Neural cell (in vitro differentiated cells): ENCODE measurements at regions not wholly inside any gene's neighbourhood (a gene's known extent, or its start where the extent isn't known, plus 50 kb on each side); places are given as distances from the start of the nearest gene placed in this dataset.

Source experiments
- CTCF ChIP-seq: fragments of 450-650 bp; IDR thresholded peaks from 2 replicates; pipeline ENCODE4 v1.5.1; 2014; ENCODE audit warnings: antibody characterized with exemption, mild to moderate bottlenecking, moderate library complexity; ENCODE audit not compliant: poor library complexity, severe bottlenecking
- MXI1 ChIP-seq: fragments of 450-650 bp; conservative IDR thresholded peaks from 2 replicates; pipeline ENCODE4 v1.6.1; 2014; ENCODE audit warnings: antibody characterized with exemption, mild to moderate bottlenecking; ENCODE audit not compliant: poor library complexity, severe bottlenecking
- POLR2AphosphoS5 ChIP-seq: IDR thresholded peaks from 2 replicates; pipeline ENCODE4 v1.6.1; 2012
- TAF1 ChIP-seq: IDR thresholded peaks from 2 replicates; pipeline ENCODE4 v1.6.1; 2012; ENCODE audit warnings: low read depth

GRCh38 chr12:91811481-91812287, 334.0 kb downstream of the BTG1 start:
- no peak for TF ChIP-seq MXI1
- TF ChIP-seq POLR2AphosphoS5: no peak
- TF ChIP-seq TAF1: no peak
- peak; percentile 71 for TF ChIP-seq CTCF
